HEK293 (cell line): ENCODE measurements at regions not wholly inside any gene's neighbourhood (a gene's known extent, or its start where the extent isn't known, plus 50 kb on each side); places are given as distances from the start of the nearest gene placed in this dataset.

Experiments used
- CTCF ChIA-PET: fragments of 350-600 bp; formaldehyde crosslinking; extraction: SDS; loops from one replicate; lab custom pipeline; 2021; ENCODE audit warnings: antibody characterized with exemption; lab: Yijun Ruan, JAX
- POLR2A ChIA-PET: fragments of 300-600 bp; formaldehyde crosslinking; extraction: SDS; loops from one replicate; lab custom pipeline; 2020; ENCODE audit warnings: antibody characterized with exemption, inconsistent platforms; lab: Yijun Ruan, JAX
- H3K27ac ChIP-seq: fragments of 200-500 bp; sonication (Bioruptor generic); 2 replicates; pipeline ENCODE4 v1.5.1; 2014; ENCODE audit warnings: low read depth, low read length, control low read depth, inconsistent platforms; ENCODE audit errors: extremely low read depth
- H3K36me3 ChIP-seq, 2 experiments: fragments of 200-500 bp in 1 of 2; sonication (Bioruptor generic) in 1 of 2; 1 replicate in 1 of 2; 2 replicates in 1 of 2; pipeline ENCODE4 v1.5.1; 2014 to 2017; ENCODE audit warnings: inconsistent platforms in 2 of 2, low read length in 2 of 2; ENCODE audit not compliant: control insufficient read depth in 2 of 2, insufficient read depth in 1 of 2
- H3K4me1 ChIP-seq: fragments of 200-500 bp; sonication (Bioruptor generic); 2 replicates; pipeline ENCODE4 v1.5.1; 2014; ENCODE audit warnings: mild to moderate bottlenecking, low read length, inconsistent platforms; ENCODE audit not compliant: control insufficient read depth, insufficient read depth
- H3K4me3 ChIP-seq: 2 replicates; pipeline ENCODE4 v1.5.1; 2011; ENCODE audit warnings: low read depth, mild to moderate bottlenecking, control low read depth, low read length, moderate library complexity
- H3K9me3 ChIP-seq: fragments of 200-500 bp; sonication (Bioruptor generic); 2 replicates; pipeline ENCODE4 v1.5.1; 2014; ENCODE audit warnings: low read depth, low read length, inconsistent platforms; ENCODE audit not compliant: control insufficient read depth, insufficient read depth
- GLI2 ChIP-seq: fragments of 450-650 bp; formaldehyde crosslinking; IDR thresholded peaks from 2 replicates; pipeline ENCODE4; 2017; ENCODE audit warnings: missing biosample characterization, missing genetic modification characterization, low read depth, borderline replicate concordance
- MYNN ChIP-seq: fragments of 450-650 bp; formaldehyde crosslinking; IDR thresholded peaks from 2 replicates; pipeline ENCODE4 v1.5.1; 2016; ENCODE audit warnings: missing biosample characterization, missing genetic modification characterization, borderline replicate concordance
- SETDB1 ChIP-seq: IDR thresholded peaks from one replicate; pipeline ENCODE4 v1.6.1; 2017; ENCODE audit warnings: mild to moderate bottlenecking, low read length, moderate library complexity, mixed read lengths; ENCODE audit not compliant: insufficient read length
- ZFP37 ChIP-seq: fragments of 450-650 bp; formaldehyde crosslinking; IDR thresholded peaks from 2 replicates; pipeline ENCODE4 v1.5.1; 2016; ENCODE audit warnings: missing biosample characterization, missing genetic modification characterization
- ZNF140 ChIP-seq: fragments of 450-650 bp; formaldehyde crosslinking; IDR thresholded peaks from 2 replicates; pipeline ENCODE4 v1.5.1; 2016; ENCODE audit warnings: missing biosample characterization, missing genetic modification characterization
- ZNF146 ChIP-seq: fragments of 450-650 bp; formaldehyde crosslinking; IDR thresholded peaks from 2 replicates; pipeline ENCODE4 v1.5.1; 2016; ENCODE audit warnings: missing biosample characterization, missing genetic modification characterization
- ZNF202 ChIP-seq: fragments of 450-650 bp; formaldehyde crosslinking; IDR thresholded peaks from 2 replicates; pipeline ENCODE4 v1.5.1; 2016; ENCODE audit warnings: missing biosample characterization, missing genetic modification characterization, borderline replicate concordance
- ZNF24 ChIP-seq: fragments of 450-650 bp; formaldehyde crosslinking; IDR thresholded peaks from 2 replicates; pipeline ENCODE4 v1.5.1; 2016; ENCODE audit warnings: missing biosample characterization, missing genetic modification characterization
- ZNF248 ChIP-seq: fragments of 450-650 bp; formaldehyde crosslinking; IDR thresholded peaks from 2 replicates; pipeline ENCODE4 v1.5.1; 2017; ENCODE audit warnings: missing biosample characterization, missing genetic modification characterization
- ZNF341 ChIP-seq: fragments of 450-650 bp; formaldehyde crosslinking; IDR thresholded peaks from 2 replicates; pipeline ENCODE4; 2016; ENCODE audit warnings: low read depth, missing biosample characterization, missing genetic modification characterization
- ZNF37A ChIP-seq: fragments of 450-650 bp; IDR thresholded peaks from 2 replicates; pipeline ENCODE4 v1.5.1; 2018; ENCODE audit warnings: missing biosample characterization, missing genetic modification characterization
- ZNF394 ChIP-seq: fragments of 450-650 bp; formaldehyde crosslinking; IDR thresholded peaks from 2 replicates; pipeline ENCODE4 v1.5.1; 2016; ENCODE audit warnings: missing biosample characterization, missing genetic modification characterization, mild to moderate bottlenecking, moderate library complexity, borderline replicate concordance
- ZNF426 ChIP-seq: fragments of 450-650 bp; formaldehyde crosslinking; IDR thresholded peaks from 2 replicates; pipeline ENCODE4 v1.5.1; 2017; ENCODE audit warnings: missing biosample characterization, missing genetic modification characterization, mild to moderate bottlenecking, inconsistent platforms, moderate library complexity
- ZNF521 ChIP-seq: fragments of 450-650 bp; formaldehyde crosslinking; IDR thresholded peaks from 2 replicates; pipeline ENCODE4 v1.5.1; 2017; ENCODE audit warnings: missing biosample characterization, mild to moderate bottlenecking, missing genetic modification characterization
- ZNF555 ChIP-seq: fragments of 450-650 bp; formaldehyde crosslinking; conservative IDR thresholded peaks from 2 replicates; pipeline ENCODE4 v1.5.1; 2017; ENCODE audit warnings: missing biosample characterization, mild to moderate bottlenecking, missing genetic modification characterization, inconsistent platforms
- ZNF558 ChIP-seq: fragments of 450-650 bp; formaldehyde crosslinking; IDR thresholded peaks from 2 replicates; pipeline ENCODE4 v1.5.1; 2016; ENCODE audit warnings: missing biosample characterization, missing genetic modification characterization
- ZNF560 ChIP-seq: fragments of 450-650 bp; formaldehyde crosslinking; IDR thresholded peaks from 2 replicates; pipeline ENCODE4 v1.5.1; 2017; ENCODE audit warnings: missing biosample characterization, missing genetic modification characterization, borderline replicate concordance
- ZNF596 ChIP-seq: fragments of 450-650 bp; IDR thresholded peaks from 2 replicates; pipeline ENCODE4 v1.5.0; 2018; ENCODE audit warnings: missing biosample characterization, mild to moderate bottlenecking, missing genetic modification characterization, moderate library complexity
- ZNF610 ChIP-seq: fragments of 450-650 bp; formaldehyde crosslinking; IDR thresholded peaks from 2 replicates; pipeline ENCODE4 v1.5.1; 2016; ENCODE audit warnings: missing biosample characterization, missing genetic modification characterization, borderline replicate concordance
- ZNF623 ChIP-seq: fragments of 450-650 bp; formaldehyde crosslinking; IDR thresholded peaks from 2 replicates; pipeline ENCODE4 v1.5.1; 2016; ENCODE audit warnings: missing biosample characterization, missing genetic modification characterization
- ZNF624 ChIP-seq: fragments of 450-650 bp; formaldehyde crosslinking; IDR thresholded peaks from 2 replicates; pipeline ENCODE4 v1.5.1; 2017; ENCODE audit warnings: missing biosample characterization, missing genetic modification characterization
- ZNF785 ChIP-seq: fragments of 450-650 bp; formaldehyde crosslinking; IDR thresholded peaks from 2 replicates; pipeline ENCODE4 v1.5.1; 2016; ENCODE audit warnings: missing biosample characterization, missing genetic modification characterization
- ZNF843 ChIP-seq: fragments of 450-650 bp; formaldehyde crosslinking; IDR thresholded peaks from 2 replicates; pipeline ENCODE4 v1.5.1; 2016; ENCODE audit warnings: missing biosample characterization, missing genetic modification characterization
- TF ChIP-seq, protein P1 (sequence below): fragments of 450-650 bp; formaldehyde crosslinking; IDR thresholded peaks from 2 replicates; pipeline ENCODE4 v1.5.1; 2017; ENCODE audit warnings: missing biosample characterization, missing genetic modification characterization
- TF ChIP-seq, protein P2 (sequence below): fragments of 450-650 bp; formaldehyde crosslinking; conservative IDR thresholded peaks from 2 replicates; pipeline ENCODE4 v1.5.1; 2016; ENCODE audit warnings: low read depth, missing biosample characterization, missing genetic modification characterization
- TF ChIP-seq, protein P3 (sequence below): fragments of 450-650 bp; formaldehyde crosslinking; IDR thresholded peaks from 2 replicates; pipeline ENCODE4 v1.5.0; 2017; ENCODE audit warnings: missing biosample characterization, missing genetic modification characterization, borderline replicate concordance
- TF ChIP-seq, protein P4 (sequence below): fragments of 450-650 bp; formaldehyde crosslinking; IDR thresholded peaks from 2 replicates; pipeline ENCODE4 v1.5.1; 2016; ENCODE audit warnings: missing biosample characterization, missing genetic modification characterization

DNA sequence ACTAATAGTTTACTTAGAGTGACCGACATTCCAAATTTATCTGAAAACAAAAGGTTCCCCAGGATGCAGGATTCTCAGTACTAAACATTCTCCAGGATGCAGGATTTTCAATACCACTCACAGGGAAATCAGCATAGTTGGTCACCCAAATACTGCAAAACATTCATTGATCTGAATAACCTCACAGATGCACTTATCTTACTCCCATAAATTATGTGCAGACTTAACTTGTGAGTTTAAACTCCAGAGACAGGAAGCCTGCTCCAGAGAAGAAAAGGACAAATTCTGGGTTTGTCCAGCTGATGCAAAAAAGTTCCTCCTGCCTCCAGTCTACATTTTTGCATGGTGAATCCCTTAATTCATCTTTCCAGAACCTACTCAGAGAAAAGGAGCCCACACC, 514.2 kb upstream of the TMEM132C start:
- Histone ChIP-seq H3K27ac (no peak overlapping the region), H3K9me3 (no peaks in the 10 kb centered on the region), H3K4me1 (no peaks in the 10 kb centered on the region), H3K4me3 (no peak overlapping the region), H3K36me3 (no peaks in the 10 kb centered on the region)
- TF ChIP-seq ZNF785 (tag by site-specific recombination): no peak
- TF ChIP-seq GLI2 (tag by site-specific recombination): no peak
- TF ChIP-seq ZNF624 (tag by site-specific recombination): no peak
- TF ChIP-seq ZNF843 (tag by site-specific recombination): no peak
- TF ChIP-seq ZNF248 (tag by site-specific recombination): no peak
- TF ChIP-seq, protein P1, sequence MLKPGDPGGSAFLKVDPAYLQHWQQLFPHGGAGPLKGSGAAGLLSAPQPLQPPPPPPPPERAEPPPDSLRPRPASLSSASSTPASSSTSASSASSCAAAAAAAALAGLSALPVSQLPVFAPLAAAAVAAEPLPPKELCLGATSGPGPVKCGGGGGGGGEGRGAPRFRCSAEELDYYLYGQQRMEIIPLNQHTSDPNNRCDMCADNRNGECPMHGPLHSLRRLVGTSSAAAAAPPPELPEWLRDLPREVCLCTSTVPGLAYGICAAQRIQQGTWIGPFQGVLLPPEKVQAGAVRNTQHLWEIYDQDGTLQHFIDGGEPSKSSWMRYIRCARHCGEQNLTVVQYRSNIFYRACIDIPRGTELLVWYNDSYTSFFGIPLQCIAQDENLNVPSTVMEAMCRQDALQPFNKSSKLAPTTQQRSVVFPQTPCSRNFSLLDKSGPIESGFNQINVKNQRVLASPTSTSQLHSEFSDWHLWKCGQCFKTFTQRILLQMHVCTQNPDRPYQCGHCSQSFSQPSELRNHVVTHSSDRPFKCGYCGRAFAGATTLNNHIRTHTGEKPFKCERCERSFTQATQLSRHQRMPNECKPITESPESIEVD (tag by site-specific recombination): no peak
- no peak for TF ChIP-seq ZNF24 (tag by site-specific recombination)
- TF ChIP-seq ZNF37A (tag by site-specific recombination): no peak
- ChIA-PET CTCF (no interaction called here), POLR2A (no interaction called here)

DNA sequence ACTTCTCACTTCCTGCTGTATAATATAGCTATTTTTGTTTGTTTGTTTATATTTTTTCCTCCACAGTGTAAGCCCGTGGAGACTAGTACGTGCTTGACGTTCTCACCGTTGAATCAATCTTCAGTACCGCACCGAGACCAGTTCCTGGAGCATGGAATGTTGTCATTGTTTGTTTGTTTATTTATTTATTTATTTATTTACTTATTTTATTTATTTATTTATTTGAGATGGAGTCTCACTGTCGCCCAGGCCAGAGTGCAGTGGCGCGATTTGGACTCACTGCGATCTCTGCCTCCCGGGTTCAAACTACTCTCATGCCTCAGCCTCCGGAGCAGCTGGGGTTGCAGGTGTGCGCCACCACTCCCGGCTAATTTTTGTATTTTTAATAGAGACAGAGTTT, 506.6 kb upstream of the TMEM132C start:
- Histone ChIP-seq H3K4me1 (no peaks in the 10 kb centered on the region), H3K27ac (no peak overlapping the region), H3K4me3 (no peak overlapping the region), H3K36me3 (no peaks in the 10 kb centered on the region), H3K9me3 (no peaks in the 10 kb centered on the region)
- ChIA-PET POLR2A (no interaction called here), CTCF (no interaction called here)
- TF ChIP-seq ZNF596 (tag by site-specific recombination) (no peak), ZNF202 (tag by site-specific recombination) (0 out of 2 replicates have a peak, but pooled peaks have one; percentile 35), ZNF555 (tag by site-specific recombination) (peak; percentile 32), ZFP37 (tag by site-specific recombination) (no peak), ZNF610 (tag by site-specific recombination) (no peak), SETDB1 (no peak), ZNF426 (tag by site-specific recombination) (peak; percentile 36), ZNF558 (tag by site-specific recombination) (no peak), ZNF521 (no peak), ZNF341 (tag by site-specific recombination) (no peak), ZNF140 (tag by site-specific recombination) (peak; percentile 51; the same call in 1 of the 2 replicates), ZNF560 (tag by site-specific recombination) (no peak), ZNF394 (tag by site-specific recombination) (peak; percentile 45; the same call in 1 of the 2 replicates), ZNF624 (tag by site-specific recombination) (no peak), ZNF623 (tag by site-specific recombination) (peak; percentile 20; the same call in 1 of the 2 replicates), ZNF248 (tag by site-specific recombination) (no peak), MYNN (tag by site-specific recombination) (no peak), ZNF146 (tag by site-specific recombination) (no peak)
- TF ChIP-seq, protein P2, sequence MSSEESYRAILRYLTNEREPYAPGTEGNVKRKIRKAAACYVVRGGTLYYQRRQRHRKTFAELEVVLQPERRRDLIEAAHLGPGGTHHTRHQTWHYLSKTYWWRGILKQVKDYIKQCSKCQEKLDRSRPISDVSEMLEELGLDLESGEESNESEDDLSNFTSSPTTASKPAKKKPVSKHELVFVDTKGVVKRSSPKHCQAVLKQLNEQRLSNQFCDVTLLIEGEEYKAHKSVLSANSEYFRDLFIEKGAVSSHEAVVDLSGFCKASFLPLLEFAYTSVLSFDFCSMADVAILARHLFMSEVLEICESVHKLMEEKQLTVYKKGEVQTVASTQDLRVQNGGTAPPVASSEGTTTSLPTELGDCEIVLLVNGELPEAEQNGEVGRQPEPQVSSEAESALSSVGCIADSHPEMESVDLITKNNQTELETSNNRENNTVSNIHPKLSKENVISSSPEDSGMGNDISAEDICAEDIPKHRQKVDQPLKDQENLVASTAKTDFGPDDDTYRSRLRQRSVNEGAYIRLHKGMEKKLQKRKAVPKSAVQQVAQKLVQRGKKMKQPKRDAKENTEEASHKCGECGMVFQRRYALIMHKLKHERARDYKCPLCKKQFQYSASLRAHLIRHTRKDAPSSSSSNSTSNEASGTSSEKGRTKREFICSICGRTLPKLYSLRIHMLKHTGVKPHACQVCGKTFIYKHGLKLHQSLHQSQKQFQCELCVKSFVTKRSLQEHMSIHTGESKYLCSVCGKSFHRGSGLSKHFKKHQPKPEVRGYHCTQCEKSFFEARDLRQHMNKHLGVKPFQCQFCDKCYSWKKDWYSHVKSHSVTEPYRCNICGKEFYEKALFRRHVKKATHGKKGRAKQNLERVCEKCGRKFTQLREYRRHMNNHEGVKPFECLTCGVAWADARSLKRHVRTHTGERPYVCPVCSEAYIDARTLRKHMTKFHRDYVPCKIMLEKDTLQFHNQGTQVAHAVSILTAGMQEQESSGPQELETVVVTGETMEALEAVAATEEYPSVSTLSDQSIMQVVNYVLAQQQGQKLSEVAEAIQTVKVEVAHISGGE: peak; percentile 38; the same call in 1 of the 2 replicates
- TF ChIP-seq, protein P3, sequence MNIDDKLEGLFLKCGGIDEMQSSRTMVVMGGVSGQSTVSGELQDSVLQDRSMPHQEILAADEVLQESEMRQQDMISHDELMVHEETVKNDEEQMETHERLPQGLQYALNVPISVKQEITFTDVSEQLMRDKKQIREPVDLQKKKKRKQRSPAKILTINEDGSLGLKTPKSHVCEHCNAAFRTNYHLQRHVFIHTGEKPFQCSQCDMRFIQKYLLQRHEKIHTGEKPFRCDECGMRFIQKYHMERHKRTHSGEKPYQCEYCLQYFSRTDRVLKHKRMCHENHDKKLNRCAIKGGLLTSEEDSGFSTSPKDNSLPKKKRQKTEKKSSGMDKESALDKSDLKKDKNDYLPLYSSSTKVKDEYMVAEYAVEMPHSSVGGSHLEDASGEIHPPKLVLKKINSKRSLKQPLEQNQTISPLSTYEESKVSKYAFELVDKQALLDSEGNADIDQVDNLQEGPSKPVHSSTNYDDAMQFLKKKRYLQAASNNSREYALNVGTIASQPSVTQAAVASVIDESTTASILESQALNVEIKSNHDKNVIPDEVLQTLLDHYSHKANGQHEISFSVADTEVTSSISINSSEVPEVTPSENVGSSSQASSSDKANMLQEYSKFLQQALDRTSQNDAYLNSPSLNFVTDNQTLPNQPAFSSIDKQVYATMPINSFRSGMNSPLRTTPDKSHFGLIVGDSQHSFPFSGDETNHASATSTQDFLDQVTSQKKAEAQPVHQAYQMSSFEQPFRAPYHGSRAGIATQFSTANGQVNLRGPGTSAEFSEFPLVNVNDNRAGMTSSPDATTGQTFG (tag by site-specific recombination): no peak
- TF ChIP-seq, protein P4, sequence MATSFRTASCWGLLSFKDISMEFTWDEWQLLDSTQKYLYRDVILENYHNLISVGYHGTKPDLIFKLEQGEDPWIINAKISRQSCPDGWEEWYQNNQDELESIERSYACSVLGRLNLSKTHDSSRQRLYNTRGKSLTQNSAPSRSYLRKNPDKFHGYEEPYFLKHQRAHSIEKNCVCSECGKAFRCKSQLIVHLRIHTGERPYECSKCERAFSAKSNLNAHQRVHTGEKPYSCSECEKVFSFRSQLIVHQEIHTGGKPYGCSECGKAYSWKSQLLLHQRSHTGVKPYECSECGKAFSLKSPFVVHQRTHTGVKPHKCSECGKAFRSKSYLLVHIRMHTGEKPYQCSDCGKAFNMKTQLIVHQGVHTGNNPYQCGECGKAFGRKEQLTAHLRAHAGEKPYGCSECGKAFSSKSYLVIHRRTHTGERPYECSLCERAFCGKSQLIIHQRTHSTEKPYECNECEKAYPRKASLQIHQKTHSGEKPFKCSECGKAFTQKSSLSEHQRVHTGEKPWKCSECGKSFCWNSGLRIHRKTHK (tag by site-specific recombination): no peak
